Calu3 (cell line): ENCODE measurements at regions not wholly inside any gene's neighbourhood (a gene's known extent, or its start where the extent isn't known, plus 50 kb on each side); places are given as distances from the start of the nearest gene placed in this dataset.

Source experiments
- BruUV-seq: library from RNA; stranded (reverse); fragments of 400-500 nt; replicated peaks from 2 replicates; lab custom pipeline; 2021; lab: Mats Ljungman, UMichigan
- CTCF ChIA-PET: fragments of 300-600 bp; sonication (Branson Sonifier 250); formaldehyde crosslinking; loops from one replicate; lab custom pipeline; 2022; ENCODE audit warnings: antibody characterized with exemption; lab: Charles Lee
- DNase-seq: peaks from one replicate; pipeline ENCODE4 v3.0.0; 2022
- H3K27ac Mint-ChIP-seq: one replicate; pipeline ENCODE4 v1.8.0; 2022; ENCODE audit warnings: mixed read lengths; ENCODE audit not compliant: unreplicated experiment
- H3K27me3 Mint-ChIP-seq: one replicate; pipeline ENCODE4 v1.8.0; 2022; ENCODE audit warnings: mixed read lengths; ENCODE audit not compliant: unreplicated experiment
- H3K36me3 Mint-ChIP-seq: one replicate; pipeline ENCODE4 v1.8.0; 2022; ENCODE audit warnings: mild to moderate bottlenecking, moderate library complexity, mixed read lengths; ENCODE audit not compliant: insufficient read depth, unreplicated experiment
- H3K4me1 Mint-ChIP-seq: one replicate; pipeline ENCODE4 v1.8.0; 2022; ENCODE audit warnings: mild to moderate bottlenecking, low read depth, mixed read lengths; ENCODE audit not compliant: unreplicated experiment
- H3K4me3 Mint-ChIP-seq: one replicate; pipeline ENCODE4 v1.8.0; 2022; ENCODE audit warnings: mild to moderate bottlenecking, low read depth, moderate library complexity, mixed read lengths; ENCODE audit not compliant: unreplicated experiment
- H3K9me3 Mint-ChIP-seq: one replicate; pipeline ENCODE4 v1.8.0; 2022; ENCODE audit warnings: low read depth, mixed read lengths; ENCODE audit not compliant: unreplicated experiment
- CTCF ChIP-seq: fragments of 200-600 bp; IDR thresholded peaks from one replicate; pipeline ENCODE4 v1.8.0; 2022; ENCODE audit warnings: antibody characterized with exemption; ENCODE audit not compliant: unreplicated experiment
- intact Hi-C: fragments of 100-400 bp; cut with micrococcal nuclease; formaldehyde crosslinking; loops from one replicate; pipeline ENCODE4 v1.10.0; 2022; ENCODE audit not compliant: unreplicated experiment

- no TSS peak for BruUV-seq
- H3K27me3 Mint-ChIP-seq, result no peaks in the 10 kb centered on the region
- TF ChIP-seq CTCF, result no peak
- CTCF ChIA-PET, result no interaction called here
- no peak overlapping the region for H3K4me3 Mint-ChIP-seq
- no peaks in the 10 kb centered on the region for H3K4me1 Mint-ChIP-seq
- intact Hi-C loops, result no loop called here
- no peaks in the 10 kb centered on the region for H3K36me3 Mint-ChIP-seq
- no peak for DNase-seq
- H3K27ac Mint-ChIP-seq, result no peak overlapping the region
- no peaks in the 10 kb centered on the region for H3K9me3 Mint-ChIP-seq
These were observed 239.0 kb downstream of the PCDH18 start for GRCh38 chr4:137293281-137293680.

- Mint-ChIP-seq H3K27me3 (no peaks in the 10 kb centered on the region), H3K27ac (no peak overlapping the region), H3K36me3 (no peaks in the 10 kb centered on the region), H3K9me3 (no peaks in the 10 kb centered on the region), H3K4me1 (no peaks in the 10 kb centered on the region), H3K4me3 (no peak overlapping the region)
- no TSS peak for BruUV-seq
- no peak for TF ChIP-seq CTCF
- DNase-seq, result no peak
- CTCF ChIA-PET, result no interaction called here
- intact Hi-C loops, result no loop called here
These were observed 248.6 kb downstream of the PCDH18 start for GRCh38 chr4:137283737-137284136.

GRCh38 chr4:137278431-137278830 is 253.9 kb downstream of the PCDH18 start:
- H3K4me1 Mint-ChIP-seq, result no peaks in the 10 kb centered on the region
- TF ChIP-seq CTCF, result no peak
- no peak overlapping the region for H3K27ac Mint-ChIP-seq

GRCh38 chr4:137274404-137274803 is 257.9 kb downstream of the PCDH18 start:
- TF ChIP-seq CTCF, result no peak
- CTCF ChIA-PET, result no interaction called here
- no TSS peak for BruUV-seq

More at GRCh38 chr4:137278431-137278830, 253.9 kb downstream of the PCDH18 start:
- Mint-ChIP-seq H3K27me3 (no peaks in the 10 kb centered on the region), H3K4me3 (no peak overlapping the region), H3K9me3 (no peaks in the 10 kb centered on the region), H3K36me3 (no peaks in the 10 kb centered on the region)
- intact Hi-C loops, result no loop called here
- BruUV-seq, result no TSS peak
- DNase-seq, result no peak
- CTCF ChIA-PET, result no interaction called here

More at GRCh38 chr4:137274404-137274803, 257.9 kb downstream of the PCDH18 start:
- H3K27me3 Mint-ChIP-seq, result no peaks in the 10 kb centered on the region
- DNase-seq, result no peak
- intact Hi-C loops, result no loop called here
- H3K4me1 Mint-ChIP-seq, result no peaks in the 10 kb centered on the region
- no peaks in the 10 kb centered on the region for H3K36me3 Mint-ChIP-seq
- no peaks in the 10 kb centered on the region for H3K9me3 Mint-ChIP-seq
- H3K27ac Mint-ChIP-seq, result no peak overlapping the region
- H3K4me3 Mint-ChIP-seq, result no peak overlapping the region
